HEK293 (cell line): ENCODE measurements at regions not wholly inside any gene's neighbourhood (a gene's known extent, or its start where the extent isn't known, plus 50 kb on each side); places are given as distances from the start of the nearest gene placed in this dataset.

Experiments
- CTCF ChIP-seq: fragments of 450-650 bp; formaldehyde crosslinking; IDR thresholded peaks from 2 replicates; pipeline ENCODE4 v1.5.1; 2016; ENCODE audit warnings: missing biosample characterization, missing genetic modification characterization
- PBX3 ChIP-seq: sonication (generic); formaldehyde crosslinking; IDR thresholded peaks from 2 replicates; pipeline ENCODE4 v1.8.1; 2022; ENCODE audit warnings: mild to moderate bottlenecking, moderate library complexity, missing genetic modification reagents

GRCh38 chr11:55503449-55503848 is 50.8 kb upstream of the OR4C15 start:
- no peak for TF ChIP-seq CTCF (tag by site-specific recombination)
- TF ChIP-seq PBX3 (CRISPR knock-in tag): no peak
